Sigmoid colon (tissue), 4 donors: ENCODE measurements at regions not wholly inside any gene's neighbourhood (a gene's known extent, or its start where the extent isn't known, plus 50 kb on each side); places are given as distances from the start of the nearest gene placed in this dataset.
"Not testable (repeated sequence)": the region's sequence is repeated elsewhere in the genome, so short reads cannot be mapped to it uniquely, and the experiment has no call there.

Experiments
- CTCF ChIP-seq, 4 experiments: fragments of 450-650 bp in 3 of 4; fragments of 200-600 bp in 1 of 4; IDR thresholded peaks; one replicate each; pipeline ENCODE4 v1.5.1; 2016 to 2019; ENCODE audit warnings: antibody characterized with exemption in 4 of 4, mild to moderate bottlenecking in 3 of 4, moderate library complexity in 2 of 4
- EP300 ChIP-seq, 4 donors: sonication (generic); formaldehyde crosslinking; IDR thresholded peaks; one replicate each; pipeline ENCODE4 v1.6.1; 2017; ENCODE audit warnings: antibody characterized with exemption in 4 of 4
- POLR2A ChIP-seq, 2 donors: fragments of 450-650 bp; IDR thresholded peaks; one replicate each; pipeline ENCODE4 v1.6.1; 2016; ENCODE audit warnings: antibody characterized with exemption in 2 of 2, mild to moderate bottlenecking in 2 of 2, moderate library complexity in 2 of 2
- POLR2AphosphoS5 ChIP-seq, 4 donors: sonication (generic); formaldehyde crosslinking; IDR thresholded peaks; one replicate each; pipeline ENCODE4 v1.6.1; 2017; ENCODE audit warnings: antibody characterized with exemption in 4 of 4

- TF ChIP-seq CTCF, EP300, POLR2A, POLR2AphosphoS5 (IDR thresholded peaks at IDR 0.05): not testable (repeated sequence)
Measured at GRCh38 chr1:112853915-112854314, 102.1 kb downstream of the SLC16A1 start.
